HEK293T (cell line): ENCODE measurements at regions not wholly inside any gene's neighbourhood (a gene's known extent, or its start where the extent isn't known, plus 50 kb on each side); places are given as distances from the start of the nearest gene placed in this dataset.

Experiments used
- BHLHE40 ChIP-seq: fragments of 450-650 bp; IDR thresholded peaks from 2 replicates; pipeline ENCODE4 v1.6.1; 2016; ENCODE audit warnings: mild to moderate bottlenecking, moderate library complexity, borderline replicate concordance
- CTBP1 ChIP-seq: fragments of 450-650 bp; IDR thresholded peaks from 2 replicates; pipeline ENCODE4 v1.6.1; 2016; ENCODE audit warnings: borderline replicate concordance
- FOXA1 ChIP-seq: fragments of 450-650 bp; IDR thresholded peaks from 2 replicates; pipeline ENCODE4 v1.6.1; 2016; ENCODE audit warnings: mild to moderate bottlenecking
- FOXK2 ChIP-seq: fragments of 450-650 bp; IDR thresholded peaks from 2 replicates; pipeline ENCODE4 v1.6.1; 2016; ENCODE audit warnings: mild to moderate bottlenecking
- FOXM1 ChIP-seq: fragments of 450-650 bp; IDR thresholded peaks from 2 replicates; pipeline ENCODE4 v1.6.1; 2017; ENCODE audit warnings: mild to moderate bottlenecking, borderline replicate concordance
- HDGF ChIP-seq: fragments of 450-650 bp; IDR thresholded peaks from 2 replicates; pipeline ENCODE4 v1.6.1; 2017; ENCODE audit warnings: antibody characterized with exemption, borderline replicate concordance
- L3MBTL2 ChIP-seq: fragments of 450-650 bp; conservative IDR thresholded peaks from 2 replicates; pipeline ENCODE4 v1.6.1; 2016; ENCODE audit warnings: mild to moderate bottlenecking
- LEF1 ChIP-seq: fragments of 450-650 bp; IDR thresholded peaks from 2 replicates; pipeline ENCODE4 v1.6.1; 2017; ENCODE audit warnings: mild to moderate bottlenecking, borderline replicate concordance
- NFRKB ChIP-seq: fragments of 450-650 bp; IDR thresholded peaks from 2 replicates; pipeline ENCODE4 v1.6.1; 2016; ENCODE audit warnings: mild to moderate bottlenecking, moderate library complexity
- PKNOX1 ChIP-seq: fragments of 450-650 bp; IDR thresholded peaks from 2 replicates; pipeline ENCODE4 v1.6.1; 2016
- SP1 ChIP-seq: fragments of 450-650 bp; IDR thresholded peaks from 2 replicates; pipeline ENCODE4 v1.6.1; 2017
- SUZ12 ChIP-seq: fragments of 450-650 bp; IDR thresholded peaks from 2 replicates; pipeline ENCODE4 v1.6.1; 2016; ENCODE audit warnings: mild to moderate bottlenecking
- TARDBP ChIP-seq: fragments of 450-650 bp; IDR thresholded peaks from 2 replicates; pipeline ENCODE4 v1.6.1; 2016
- ZNF384 ChIP-seq: fragments of 450-650 bp; IDR thresholded peaks from 2 replicates; pipeline ENCODE4 v1.6.1; 2016

GRCh38 chr4:121567748-121568147 lies 129.0 kb downstream of the ANXA5 start:
- TF ChIP-seq LEF1 (no peak), TARDBP (no peak), PKNOX1 (no peak), SUZ12 (no peak), NFRKB (no peak), BHLHE40 (no peak), FOXK2 (no peak), SP1 (no peak), FOXA1 (no peak), CTBP1 (no peak), HDGF (no peak), FOXM1 (no peak), L3MBTL2 (no peak), ZNF384 (no peak)
